Suprapubic skin (tissue), 3 donors: ENCODE measurements at regions not wholly inside any gene's neighbourhood (a gene's known extent, or its start where the extent isn't known, plus 50 kb on each side); places are given as distances from the start of the nearest gene placed in this dataset.

Experiments
- CTCF ChIP-seq, 2 donors: fragments of 200-600 bp in 1 of 2; fragments of 450-650 bp in 1 of 2; sonication (generic) in 1 of 2; IDR thresholded peaks; one replicate each; pipeline ENCODE4 v1.5.1; 2016 to 2019; ENCODE audit warnings: antibody characterized with exemption in 2 of 2, mild to moderate bottlenecking in 1 of 2, moderate library complexity in 1 of 2
- POLR2A ChIP-seq, 2 donors: fragments of 450-650 bp; IDR thresholded peaks; one replicate each; pipeline ENCODE4 v1.6.1; 2017; ENCODE audit warnings: antibody characterized with exemption in 2 of 2, mild to moderate bottlenecking in 2 of 2, moderate library complexity in 2 of 2

- TF ChIP-seq CTCF (IDR thresholded peaks at IDR 0.05) (no peak), POLR2A (IDR thresholded peaks at IDR 0.05) (no peak)
Measured at GRCh38 chrX:138240266-138240665, 471.3 kb downstream of the FGF13 start.
